ENCODE measurements at regions not wholly inside any gene's neighbourhood (a gene's known extent, or its start where the extent isn't known, plus 50 kb on each side); places are given as distances from the start of the nearest gene placed in this dataset.

- ATAC-seq (replicated peaks) = no peak
- H3K27me3 Mint-ChIP-seq = peaks cover 4% of the 10 kb centered on the region
These were observed 199.2 kb upstream of the KLF4 start for GRCh38 chr9:107688728-107689127.

GRCh38 chr9:107685901-107686300 lies 196.3 kb upstream of the KLF4 start:
- Mint-ChIP-seq H3K27me3 (peaks cover 3% of the 10 kb centered on the region), H3K9me3 (peaks cover 7% of the 10 kb centered on the region), H3K27ac (no peak overlapping the region), H3K4me1 (no peaks in the 10 kb centered on the region), H3K36me3 (ENCODE audit: low read depth) (no peaks in the 10 kb centered on the region), H3K4me3 (no peak overlapping the region)
- no peak for ATAC-seq (replicated peaks)

More at GRCh38 chr9:107688728-107689127, 199.2 kb upstream of the KLF4 start:
- peaks cover 7% of the 10 kb centered on the region for H3K9me3 Mint-ChIP-seq
- H3K27ac Mint-ChIP-seq = no peak overlapping the region
- H3K36me3 Mint-ChIP-seq (ENCODE audit: low read depth) = no peaks in the 10 kb centered on the region
- no peak overlapping the region for H3K4me3 Mint-ChIP-seq
- no peaks in the 10 kb centered on the region for H3K4me1 Mint-ChIP-seq

- Mint-ChIP-seq H3K4me3 (no peak overlapping the region), H3K9me3 (peaks cover 7% of the 10 kb centered on the region), H3K27me3 (no peaks in the 10 kb centered on the region), H3K4me1 (no peaks in the 10 kb centered on the region), H3K27ac (no peak overlapping the region), H3K36me3 (ENCODE audit: low read depth) (no peaks in the 10 kb centered on the region)
- no peak for ATAC-seq (replicated peaks)
These were observed 195.8 kb upstream of the KLF4 start for GRCh38 chr9:107685376-107685775.

- H3K27ac Mint-ChIP-seq = no peak overlapping the region
- peaks cover 6% of the 10 kb centered on the region for H3K9me3 Mint-ChIP-seq
- H3K4me1 Mint-ChIP-seq = no peaks in the 10 kb centered on the region
- no peak for ATAC-seq (replicated peaks)
- no peaks in the 10 kb centered on the region for H3K27me3 Mint-ChIP-seq
- no peak overlapping the region for H3K4me3 Mint-ChIP-seq
- H3K36me3 Mint-ChIP-seq (ENCODE audit: low read depth) = no peaks in the 10 kb centered on the region
These were observed 194.7 kb upstream of the KLF4 start for GRCh38 chr9:107684224-107684623.

GRCh38 chr9:107683566-107683965 lies 194.0 kb upstream of the KLF4 start:
- Mint-ChIP-seq H3K27ac (no peak overlapping the region), H3K36me3 (ENCODE audit: low read depth) (no peaks in the 10 kb centered on the region), H3K4me1 (no peaks in the 10 kb centered on the region), H3K9me3 (peaks cover 4% of the 10 kb centered on the region), H3K4me3 (no peak overlapping the region), H3K27me3 (no peaks in the 10 kb centered on the region)
- no peak for ATAC-seq (replicated peaks)

- no peaks in the 10 kb centered on the region for H3K27me3 Mint-ChIP-seq
- no peak overlapping the region for H3K27ac Mint-ChIP-seq
- peaks cover 4% of the 10 kb centered on the region for H3K9me3 Mint-ChIP-seq
These were observed 192.4 kb upstream of the KLF4 start for GRCh38 chr9:107681988-107682387.

GRCh38 chr9:107675351-107676259 lies 186.0 kb upstream of the KLF4 start:
- Mint-ChIP-seq H3K4me3 (no peak overlapping the region), H3K4me1 (no peaks in the 10 kb centered on the region), H3K36me3 (ENCODE audit: low read depth) (no peaks in the 10 kb centered on the region), H3K27ac (no peak overlapping the region), H3K27me3 (no peaks in the 10 kb centered on the region), H3K9me3 (no peaks in the 10 kb centered on the region)
- no peak for ATAC-seq (replicated peaks)

More at GRCh38 chr9:107681988-107682387, 192.4 kb upstream of the KLF4 start:
- no peak overlapping the region for H3K4me3 Mint-ChIP-seq
- ATAC-seq (replicated peaks) = no peak
- no peaks in the 10 kb centered on the region for H3K36me3 Mint-ChIP-seq (ENCODE audit: low read depth)
- no peaks in the 10 kb centered on the region for H3K4me1 Mint-ChIP-seq

GRCh38 chr9:107674721-107675277 lies 185.2 kb upstream of the KLF4 start:
- Mint-ChIP-seq H3K36me3 (ENCODE audit: low read depth) (no peaks in the 10 kb centered on the region), H3K4me1 (no peaks in the 10 kb centered on the region), H3K9me3 (no peaks in the 10 kb centered on the region), H3K4me3 (no peak overlapping the region), H3K27me3 (no peaks in the 10 kb centered on the region), H3K27ac (no peak overlapping the region)
- ATAC-seq (replicated peaks) = no peak

GRCh38 chr9:107673861-107674720 lies 184.5 kb upstream of the KLF4 start:
- Mint-ChIP-seq H3K27ac (no peak overlapping the region), H3K27me3 (no peaks in the 10 kb centered on the region), H3K9me3 (no peaks in the 10 kb centered on the region), H3K36me3 (ENCODE audit: low read depth) (no peaks in the 10 kb centered on the region), H3K4me1 (no peaks in the 10 kb centered on the region), H3K4me3 (no peak overlapping the region)
- no peak for ATAC-seq (replicated peaks)

GRCh38 chr9:107671588-107671987 lies 182.0 kb upstream of the KLF4 start:
- H3K4me3 Mint-ChIP-seq = no peak overlapping the region

GRCh38 chr9:107669422-107669821 lies 179.9 kb upstream of the KLF4 start:
- no peak overlapping the region for H3K4me3 Mint-ChIP-seq
- no peak for ATAC-seq (replicated peaks)
- H3K9me3 Mint-ChIP-seq = peaks cover 4% of the 10 kb centered on the region
- H3K36me3 Mint-ChIP-seq (ENCODE audit: low read depth) = no peaks in the 10 kb centered on the region
- H3K27ac Mint-ChIP-seq = no peak overlapping the region
- no peaks in the 10 kb centered on the region for H3K27me3 Mint-ChIP-seq
- no peaks in the 10 kb centered on the region for H3K4me1 Mint-ChIP-seq

More at GRCh38 chr9:107671588-107671987, 182.0 kb upstream of the KLF4 start:
- H3K9me3 Mint-ChIP-seq = no peaks in the 10 kb centered on the region
- no peak overlapping the region for H3K27ac Mint-ChIP-seq
- no peak for ATAC-seq (replicated peaks)
- H3K36me3 Mint-ChIP-seq (ENCODE audit: low read depth) = no peaks in the 10 kb centered on the region
- no peaks in the 10 kb centered on the region for H3K4me1 Mint-ChIP-seq
- H3K27me3 Mint-ChIP-seq = no peaks in the 10 kb centered on the region

GRCh38 chr9:107667231-107668070 lies 177.9 kb upstream of the KLF4 start:
- ATAC-seq (replicated peaks) = no peak
- Mint-ChIP-seq H3K27me3 (no peaks in the 10 kb centered on the region), H3K4me3 (no peak overlapping the region), H3K27ac (no peak overlapping the region), H3K36me3 (ENCODE audit: low read depth) (no peaks in the 10 kb centered on the region), H3K9me3 (peaks cover 4% of the 10 kb centered on the region), H3K4me1 (no peaks in the 10 kb centered on the region)

GRCh38 chr9:107665057-107665456 lies 175.5 kb upstream of the KLF4 start:
- Mint-ChIP-seq H3K4me3 (no peak overlapping the region), H3K27ac (no peak overlapping the region), H3K36me3 (ENCODE audit: low read depth) (no peaks in the 10 kb centered on the region), H3K27me3 (no peaks in the 10 kb centered on the region), H3K9me3 (peaks cover 7% of the 10 kb centered on the region), H3K4me1 (no peaks in the 10 kb centered on the region)
- ATAC-seq (replicated peaks) = no peak

GRCh38 chr9:107660976-107661375 lies 171.4 kb upstream of the KLF4 start:
- Mint-ChIP-seq H3K9me3 (peaks cover 11% of the 10 kb centered on the region), H3K4me3 (no peak overlapping the region), H3K27ac (no peak overlapping the region), H3K4me1 (no peaks in the 10 kb centered on the region), H3K36me3 (ENCODE audit: low read depth) (no peaks in the 10 kb centered on the region), H3K27me3 (no peaks in the 10 kb centered on the region)
- ATAC-seq (replicated peaks) = no peak
